ENCODE measurements at regions not wholly inside any gene's neighbourhood (a gene's known extent, or its start where the extent isn't known, plus 50 kb on each side); places are given as distances from the start of the nearest gene placed in this dataset.

DNA sequence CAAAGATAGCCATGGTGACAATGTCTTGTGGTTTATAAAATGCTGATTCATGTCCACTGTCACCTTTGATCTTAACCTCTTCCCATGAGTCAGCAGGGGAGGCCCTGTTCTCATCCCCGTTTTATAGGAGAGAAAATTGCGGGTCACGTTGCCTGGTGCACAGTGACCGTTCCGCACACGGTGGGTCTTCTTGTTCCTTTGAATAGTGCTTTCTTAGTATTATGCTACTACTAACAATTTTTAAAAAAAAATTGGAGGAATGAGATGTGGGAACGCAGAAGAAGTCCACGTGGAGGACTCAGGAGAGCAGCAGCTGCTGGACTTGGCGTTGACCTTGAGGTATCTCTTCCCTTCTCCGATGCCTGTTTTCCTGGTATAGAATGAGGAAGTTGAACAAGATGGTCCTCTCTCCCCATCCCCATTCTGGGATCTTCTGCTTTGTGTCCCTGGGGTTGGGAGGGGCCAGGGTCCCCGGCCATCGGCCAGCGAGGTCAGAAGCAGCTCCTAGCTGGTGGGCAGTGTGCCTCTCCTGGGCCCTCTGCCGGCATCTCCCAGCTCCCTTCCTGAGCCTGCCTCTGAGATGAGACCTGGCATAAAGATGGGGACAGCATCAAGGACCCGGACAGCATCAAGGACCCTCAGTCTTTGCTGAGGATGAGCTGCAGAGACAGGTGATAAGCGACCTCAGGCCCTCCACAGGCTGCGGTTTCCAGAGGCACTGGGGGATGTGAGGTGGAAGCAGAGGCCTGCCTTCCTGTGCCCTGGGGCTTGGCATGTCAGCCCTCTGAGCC, 143.9 kb downstream of the C9orf50 start:
- FAIRE-seq, result no peak
- no peak overlapping the region for H3K27ac ChIP-seq

DNA sequence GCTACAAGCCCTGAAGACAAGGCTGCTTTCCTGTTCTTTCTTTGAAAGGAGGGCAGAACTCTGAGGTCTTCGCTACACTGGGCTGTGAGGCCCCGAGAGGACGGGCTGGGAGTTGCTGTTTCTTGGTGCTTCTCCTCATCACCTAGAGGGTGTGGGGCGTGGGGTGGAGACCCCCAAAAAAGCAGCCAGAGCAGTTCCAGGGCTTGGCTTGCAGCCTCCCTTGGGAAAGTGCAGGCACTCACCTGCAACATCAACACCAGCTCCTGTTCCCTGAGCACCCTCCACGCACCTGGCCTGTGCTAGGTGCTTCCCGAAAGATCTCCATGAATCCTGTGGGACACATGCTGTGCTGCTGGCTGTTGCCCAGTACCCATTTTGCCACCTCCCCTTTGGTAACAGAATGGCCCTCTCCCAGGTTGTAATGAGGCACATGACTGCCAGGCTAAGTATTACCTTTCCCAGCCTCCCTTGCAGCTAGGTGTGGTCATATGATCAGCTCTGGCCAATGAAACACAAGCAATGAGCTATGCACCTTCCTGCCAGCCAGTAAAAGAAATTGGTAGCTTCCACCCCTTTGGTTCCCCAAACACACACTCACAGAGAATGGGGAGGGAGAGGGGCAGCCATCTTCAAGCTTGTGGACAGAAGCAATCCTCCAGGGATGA, 146.0 kb downstream of the C9orf50 start:
- no peak for DNase-seq
- Histone ChIP-seq H3K4me1 (peaks cover 0 to 4% (median 0%) of the 10 kb centered on the region in 3 donors), H3K27ac (no peak overlapping the region), H3K36me3 (no peaks in the 10 kb centered on the region), H3K4me3 (no peak overlapping the region), H3K27me3 (no peaks in the 10 kb centered on the region), H3K9me3 (no peaks in the 10 kb centered on the region)
- 90 to 98% methylated on average over 5 to 6 of the region's 6 CpGs for WGBS, 2 donors
- intact Hi-C loops (cut with DNase I), result no loop called here
- no peak for ATAC-seq
- TF ChIP-seq, protein P1, sequence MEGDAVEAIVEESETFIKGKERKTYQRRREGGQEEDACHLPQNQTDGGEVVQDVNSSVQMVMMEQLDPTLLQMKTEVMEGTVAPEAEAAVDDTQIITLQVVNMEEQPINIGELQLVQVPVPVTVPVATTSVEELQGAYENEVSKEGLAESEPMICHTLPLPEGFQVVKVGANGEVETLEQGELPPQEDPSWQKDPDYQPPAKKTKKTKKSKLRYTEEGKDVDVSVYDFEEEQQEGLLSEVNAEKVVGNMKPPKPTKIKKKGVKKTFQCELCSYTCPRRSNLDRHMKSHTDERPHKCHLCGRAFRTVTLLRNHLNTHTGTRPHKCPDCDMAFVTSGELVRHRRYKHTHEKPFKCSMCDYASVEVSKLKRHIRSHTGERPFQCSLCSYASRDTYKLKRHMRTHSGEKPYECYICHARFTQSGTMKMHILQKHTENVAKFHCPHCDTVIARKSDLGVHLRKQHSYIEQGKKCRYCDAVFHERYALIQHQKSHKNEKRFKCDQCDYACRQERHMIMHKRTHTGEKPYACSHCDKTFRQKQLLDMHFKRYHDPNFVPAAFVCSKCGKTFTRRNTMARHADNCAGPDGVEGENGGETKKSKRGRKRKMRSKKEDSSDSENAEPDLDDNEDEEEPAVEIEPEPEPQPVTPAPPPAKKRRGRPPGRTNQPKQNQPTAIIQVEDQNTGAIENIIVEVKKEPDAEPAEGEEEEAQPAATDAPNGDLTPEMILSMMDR (IDR thresholded peaks at IDR 0.05), result no peak
- no peak for FAIRE-seq

More for the DNA sequence above, 143.9 kb downstream of the C9orf50 start:
- H3K27me3 ChIP-seq, result no peaks in the 10 kb centered on the region
- no peak overlapping the region for H3K4me3 ChIP-seq
- H3K9me3 ChIP-seq, result no peaks in the 10 kb centered on the region
- 75 to 79% methylated on average over 17 of the region's 17 CpGs for WGBS, 2 donors
- H3K4me1 ChIP-seq, result peaks cover 9 to 13% (median 10%) of the 10 kb centered on the region in 3 donors
- no peak for DNase-seq
- TF ChIP-seq, protein P1 (IDR thresholded peaks at IDR 0.05), result no peak
- intact Hi-C loops (cut with DNase I), result no loop called here
- ATAC-seq, result no peak
- no peaks in the 10 kb centered on the region for H3K36me3 ChIP-seq

DNA sequence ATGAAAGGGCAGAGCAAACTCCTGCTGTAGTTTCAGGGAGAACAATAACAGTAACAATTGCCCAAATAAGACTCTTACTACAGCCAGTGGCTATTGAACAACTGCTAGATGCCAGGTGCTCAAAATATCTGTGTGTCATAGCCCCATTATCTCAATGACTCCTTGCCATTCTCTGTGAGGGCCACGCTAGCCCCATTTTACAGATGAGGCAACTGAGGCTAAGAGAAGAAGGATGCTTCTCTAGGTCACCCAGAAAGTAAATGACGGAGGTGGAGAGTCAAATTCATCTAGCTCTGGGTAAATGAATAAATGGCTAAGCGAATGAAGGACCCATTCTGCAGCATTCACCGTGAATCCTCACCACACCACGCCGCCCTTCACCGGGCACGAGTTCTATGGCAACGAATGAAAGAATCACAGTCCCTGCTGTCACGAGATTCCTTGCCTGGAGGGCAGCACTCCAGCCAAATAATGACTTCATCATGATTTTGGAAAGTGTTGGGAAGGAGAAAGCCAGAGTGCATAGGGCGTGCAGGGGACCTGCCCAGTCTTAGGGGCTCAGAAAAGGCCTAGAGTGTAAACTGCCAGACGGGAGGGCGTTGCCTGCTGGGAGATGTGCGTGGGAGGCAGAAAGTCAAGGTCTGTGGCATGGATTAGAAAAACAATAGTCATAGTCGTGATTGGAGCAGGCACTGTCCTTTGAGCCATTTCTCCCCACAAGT, 147.2 kb downstream of the C9orf50 start:
- TF ChIP-seq, protein P1 (IDR thresholded peaks at IDR 0.05), result no peak
- no peaks in the 10 kb centered on the region for H3K9me3 ChIP-seq
- peak in 3 of 4 donors; percentile 27 to 36 (median 33) for ATAC-seq
- H3K27me3 ChIP-seq, result no peaks in the 10 kb centered on the region
- DNase-seq, result no peak
- H3K36me3 ChIP-seq, result no peaks in the 10 kb centered on the region
- no peaks in the 10 kb centered on the region for H3K4me1 ChIP-seq
- no peak overlapping the region for H3K4me3 ChIP-seq
- no peak overlapping the region for H3K27ac ChIP-seq
- WGBS, 2 donors, result 68 to 74% methylated on average over 15 of the region's 15 CpGs
- no peak for FAIRE-seq
- intact Hi-C loops (cut with DNase I), result no loop called here

DNA sequence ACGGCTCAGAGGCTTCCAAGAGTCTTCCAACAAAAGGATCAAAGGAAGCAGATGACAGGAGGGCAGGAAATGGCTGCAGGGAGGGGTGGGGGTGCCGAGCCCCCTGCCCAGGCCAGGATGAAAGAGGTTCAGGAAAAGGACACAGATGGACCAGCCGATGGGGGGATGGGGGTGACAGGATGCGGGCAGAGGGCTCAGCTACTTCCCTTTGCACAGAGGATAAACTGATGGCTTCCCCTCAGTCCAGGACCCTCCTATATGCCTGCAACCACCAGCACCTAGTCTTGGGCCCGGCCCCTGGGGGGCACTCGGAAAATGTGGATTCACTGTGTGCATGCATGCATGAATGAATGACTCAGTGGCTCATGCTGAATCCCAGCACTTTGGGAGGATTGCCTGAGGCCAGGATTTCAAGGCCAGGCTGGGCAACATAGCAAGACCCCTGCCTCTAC, 148.2 kb downstream of the C9orf50 start:
- H3K4me3 ChIP-seq, result no peak overlapping the region
- WGBS, 2 donors, result 81 to 90% methylated on average over 6 of the region's 6 CpGs
- no peak for ATAC-seq
- intact Hi-C loops (cut with DNase I), result no loop called here
- H3K27me3 ChIP-seq, result no peaks in the 10 kb centered on the region
- no peak for FAIRE-seq
- TF ChIP-seq, protein P1 (IDR thresholded peaks at IDR 0.05), result no peak
- no peaks in the 10 kb centered on the region for H3K4me1 ChIP-seq
- no peak overlapping the region for H3K27ac ChIP-seq
- H3K36me3 ChIP-seq, result no peaks in the 10 kb centered on the region
- peak in 1 of 6 donors; percentile 22 for DNase-seq
- H3K9me3 ChIP-seq, result no peaks in the 10 kb centered on the region
